ENCODE measurements at regions not wholly inside any gene's neighbourhood (a gene's known extent, or its start where the extent isn't known, plus 50 kb on each side); places are given as distances from the start of the nearest gene placed in this dataset.

GRCh38 chr5:167783145-167783817 lies 508.2 kb upstream of the WWC1 start:
- Mint-ChIP-seq H3K36me3 (no peaks in the 10 kb centered on the region), H3K27ac (no peak overlapping the region), H3K4me1 (peaks cover 12% of the 10 kb centered on the region), H3K9me3 (no peaks in the 10 kb centered on the region; the same call in 1 of the 2 replicates), H3K4me3 (no peak overlapping the region), H3K27me3 (ENCODE audit: low read depth) (no peaks in the 10 kb centered on the region)
- peak; percentile 55; the same call in 1 of the 2 replicates for ATAC-seq
- DNase-seq (ENCODE audit: low spot score) = no peak
- CTCF ChIA-PET = no interaction called here
- POLR2A ChIA-PET = no interaction called here
- TF ChIP-seq OVOL2 (CRISPR knock-in tag; IDR thresholded peaks at IDR 0.05; ENCODE audit: borderline replicate concordance) (no peak), ZNF232 (CRISPR knock-in tag; IDR thresholded peaks at IDR 0.05) (no peak), NR2C2 (CRISPR knock-in tag; IDR thresholded peaks at IDR 0.05) (no peak), ATF6 (CRISPR knock-in tag; IDR thresholded peaks at IDR 0.05) (no peak), FOXP4 (CRISPR knock-in tag; IDR thresholded peaks at IDR 0.05) (no peak), ATF2 (CRISPR knock-in tag; IDR thresholded peaks at IDR 0.05; ENCODE audit: borderline replicate concordance, low read depth) (no peak), E2F1 (CRISPR knock-in tag; IDR thresholded peaks at IDR 0.05) (no peak), ZNF121 (CRISPR knock-in tag; IDR thresholded peaks at IDR 0.05) (no peak), IRF1 (CRISPR knock-in tag; IDR thresholded peaks at IDR 0.05) (no peak), ZBTB21 (CRISPR knock-in tag; IDR thresholded peaks at IDR 0.05; ENCODE audit: borderline replicate concordance) (no peak), SP1 (CRISPR knock-in tag; conservative IDR thresholded peaks at IDR 0.05) (no peak), TCF7 (CRISPR knock-in tag; IDR thresholded peaks at IDR 0.05; ENCODE audit: low read depth) (no peak), CBFB (CRISPR knock-in tag; IDR thresholded peaks at IDR 0.05; ENCODE audit: low read depth) (no peak), FOXJ3 (CRISPR knock-in tag; IDR thresholded peaks at IDR 0.05; ENCODE audit: borderline replicate concordance) (no peak), RELA (CRISPR knock-in tag; IDR thresholded peaks at IDR 0.05; ENCODE audit: borderline replicate concordance) (no peak), E2F5 (CRISPR knock-in tag; IDR thresholded peaks at IDR 0.05) (no peak), ATF3 (CRISPR knock-in tag; conservative IDR thresholded peaks at IDR 0.05) (no peak), ZNF281 (CRISPR knock-in tag; IDR thresholded peaks at IDR 0.05) (no peak), ZNF671 (CRISPR knock-in tag; IDR thresholded peaks at IDR 0.05) (no peak), NR3C1 (CRISPR knock-in tag; conservative IDR thresholded peaks at IDR 0.05; ENCODE audit: low read depth) (no peak)
